GM19025 (cell line): ENCODE measurements at regions not wholly inside any gene's neighbourhood (a gene's known extent, or its start where the extent isn't known, plus 50 kb on each side); places are given as distances from the start of the nearest gene placed in this dataset.

ENCODE experiments used
- ATAC-seq: cut with Tn5 transposase; IDR thresholded peaks from one replicate; pipeline ENCODE4 v1.9.1; 2021; ENCODE audit warnings: mild to moderate bottlenecking, low read depth, moderate library complexity; ENCODE audit not compliant: unreplicated experiment

- no peak for ATAC-seq
Observed at GRCh38 chr5:133882846-133883245, 85.6 kb downstream of the C5orf15 start.

GRCh38 chr5:133882389-133882695 lies 86.1 kb downstream of the C5orf15 start:
- ATAC-seq: no peak

GRCh38 chr5:133881576-133882388 lies 86.6 kb downstream of the C5orf15 start:
- ATAC-seq: no peak

- no peak for ATAC-seq
Observed at GRCh38 chr5:133878236-133878555, 90.2 kb downstream of the C5orf15 start.

DNA sequence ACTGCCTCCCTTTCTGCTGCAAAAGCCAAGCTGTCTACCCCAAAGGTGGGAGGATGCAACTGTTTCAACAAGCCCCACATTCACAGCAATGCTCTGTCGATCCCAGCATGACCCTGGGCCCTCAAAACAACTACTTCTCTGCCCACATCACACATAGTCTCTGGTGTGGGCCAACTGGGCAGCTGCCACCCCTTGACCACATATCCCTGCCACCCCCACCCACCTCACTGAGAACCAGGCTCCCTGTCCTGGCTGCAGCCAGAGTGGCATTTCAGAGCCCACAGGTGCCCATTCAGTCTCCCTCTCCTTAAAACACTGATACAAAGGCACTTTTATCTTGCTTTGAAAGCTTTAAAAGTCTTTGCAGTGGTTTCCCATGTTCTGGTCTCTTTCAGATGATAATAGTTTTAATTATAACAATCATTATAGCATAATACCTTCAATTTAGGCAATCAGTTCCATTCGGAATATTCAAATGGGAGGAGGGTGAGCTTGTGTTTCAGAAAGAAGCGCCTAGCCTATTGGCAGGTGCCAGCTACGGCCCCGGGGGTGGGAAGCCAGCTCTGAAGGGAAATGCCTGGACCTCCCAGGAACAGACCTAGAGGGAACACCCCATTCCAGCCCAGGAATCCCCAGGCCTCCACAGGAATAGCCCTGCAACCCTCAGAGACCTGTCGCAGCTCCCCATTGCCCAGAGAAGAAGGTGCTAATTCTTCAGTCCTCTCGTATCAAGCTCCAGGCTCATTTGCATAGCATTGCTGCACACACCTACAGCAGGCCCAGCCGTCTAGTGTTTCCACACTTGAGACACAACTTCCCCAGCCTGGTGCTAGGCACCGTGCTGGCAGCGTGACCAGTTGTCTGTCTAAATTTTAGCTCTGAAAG lies 90.8 kb downstream of the C5orf15 start:
- no peak for ATAC-seq

DNA sequence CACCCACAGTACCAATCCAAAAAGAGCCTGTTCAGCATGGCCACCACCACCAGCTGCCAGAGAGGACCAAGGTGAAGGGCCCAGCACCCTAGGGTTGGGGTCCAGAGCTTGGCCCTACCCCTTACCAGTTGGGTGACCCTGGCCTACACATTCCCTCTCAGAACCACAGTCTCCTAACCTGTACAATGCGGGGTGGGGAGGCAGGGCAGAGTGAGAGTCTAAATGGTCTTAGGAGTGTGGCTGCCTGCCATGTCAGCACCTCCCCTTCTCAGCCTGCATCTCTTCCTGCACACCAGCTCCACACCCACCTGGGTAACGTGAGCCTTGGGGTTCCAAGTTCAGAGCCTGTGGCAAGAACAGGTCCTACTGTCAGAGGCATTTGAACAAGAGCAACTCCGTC lies 92.2 kb downstream of the C5orf15 start:
- no peak for ATAC-seq

- ATAC-seq: no peak
Observed at GRCh38 chr5:133875179-133875578, 93.2 kb downstream of the C5orf15 start.

GRCh38 chr5:133873449-133873848 lies 95.0 kb downstream of the C5orf15 start:
- no peak for ATAC-seq

DNA sequence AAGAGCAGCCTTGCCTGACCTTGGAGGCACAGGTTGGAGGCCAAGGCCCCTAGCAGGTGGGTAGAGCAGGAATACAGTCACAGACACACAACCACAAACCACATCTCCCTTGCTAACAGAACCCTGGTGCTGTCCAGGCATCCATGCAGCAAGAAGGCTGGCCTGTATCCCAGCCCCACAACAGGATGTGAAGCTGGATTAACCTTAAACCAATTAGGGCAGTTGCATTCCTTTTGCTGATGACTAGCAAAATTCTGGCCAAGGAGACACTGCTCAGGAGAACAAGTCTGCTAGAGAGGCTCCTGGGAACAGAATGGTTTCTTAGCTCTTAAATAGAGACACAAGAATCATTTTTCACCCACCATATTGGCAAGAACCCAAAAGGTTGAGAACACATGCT lies 97.8 kb downstream of the C5orf15 start:
- ATAC-seq: no peak

DNA sequence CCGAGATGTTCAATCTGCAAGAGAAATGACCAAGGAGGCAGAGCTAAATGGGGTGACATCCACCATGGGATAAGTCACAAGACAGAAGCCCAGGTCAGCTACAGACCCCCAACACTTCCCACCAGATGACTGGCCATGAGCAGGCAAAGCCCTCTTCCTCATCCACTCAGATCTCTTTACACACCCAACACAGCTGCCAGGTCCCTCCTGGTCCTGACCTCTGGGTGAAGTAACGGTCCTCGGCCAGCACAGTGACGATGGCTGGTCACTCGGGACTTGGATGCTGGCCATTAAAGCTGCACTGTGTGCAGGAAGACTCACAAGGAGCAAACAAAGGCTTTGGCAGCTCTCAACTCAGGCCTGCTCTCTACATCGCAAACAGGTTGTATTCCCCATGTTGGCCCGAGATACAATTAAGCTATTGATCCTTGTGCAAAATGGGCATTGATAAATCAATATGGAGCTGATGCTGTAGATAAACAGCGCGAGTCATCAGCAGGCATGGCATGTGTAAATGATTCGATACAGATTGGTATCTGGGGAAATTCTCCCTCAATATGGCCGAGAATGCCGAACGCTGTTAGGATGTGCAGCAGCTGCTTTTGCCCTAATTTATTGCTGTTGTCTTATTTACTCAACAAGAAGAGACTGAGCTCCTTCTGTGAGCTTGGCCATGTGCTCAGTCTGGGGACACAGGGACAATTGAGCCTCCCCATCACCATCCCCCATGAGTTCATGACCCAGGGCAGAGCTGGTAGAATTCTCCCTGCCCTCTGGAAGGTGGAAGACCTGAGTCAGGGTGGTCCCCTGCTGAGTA lies 98.7 kb downstream of the C5orf15 start:
- no peak for ATAC-seq

GRCh38 chr5:133868946-133869518 lies 99.4 kb downstream of the C5orf15 start:
- ATAC-seq: no peak

DNA sequence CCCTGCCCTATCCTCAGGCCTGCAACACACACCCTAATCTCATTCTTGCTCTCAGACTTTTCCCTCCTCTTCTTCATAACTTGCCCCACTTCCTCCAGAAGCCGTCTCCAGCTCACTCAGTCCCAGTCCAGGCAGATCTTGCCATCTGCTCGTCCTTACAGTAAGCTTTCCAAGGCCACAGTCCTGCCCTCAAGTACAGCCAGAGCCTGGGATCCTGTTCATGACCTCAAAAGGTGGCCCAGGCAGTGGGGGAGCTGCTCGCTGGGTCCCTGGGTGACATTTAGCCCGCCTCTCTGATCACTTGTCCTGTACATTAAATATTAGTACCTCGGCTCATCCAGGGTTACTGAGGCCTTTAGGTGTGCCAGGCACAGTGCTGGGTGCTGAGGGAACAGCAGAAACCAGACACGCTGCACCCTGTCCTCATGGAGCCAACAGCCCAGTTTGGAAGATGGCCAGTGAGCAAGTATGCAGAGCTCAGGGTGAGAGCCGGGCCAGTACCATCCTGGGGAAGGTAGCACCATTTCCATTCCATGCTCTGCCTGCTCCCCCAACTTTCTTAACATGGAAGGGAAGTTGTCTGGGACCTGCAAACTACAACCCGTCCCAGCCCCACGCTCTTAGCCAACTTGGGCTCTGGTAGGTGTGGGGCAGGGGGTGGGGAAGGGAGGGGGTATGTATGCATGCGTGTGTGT lies 100.4 kb downstream of the C5orf15 start:
- no peak for ATAC-seq

DNA sequence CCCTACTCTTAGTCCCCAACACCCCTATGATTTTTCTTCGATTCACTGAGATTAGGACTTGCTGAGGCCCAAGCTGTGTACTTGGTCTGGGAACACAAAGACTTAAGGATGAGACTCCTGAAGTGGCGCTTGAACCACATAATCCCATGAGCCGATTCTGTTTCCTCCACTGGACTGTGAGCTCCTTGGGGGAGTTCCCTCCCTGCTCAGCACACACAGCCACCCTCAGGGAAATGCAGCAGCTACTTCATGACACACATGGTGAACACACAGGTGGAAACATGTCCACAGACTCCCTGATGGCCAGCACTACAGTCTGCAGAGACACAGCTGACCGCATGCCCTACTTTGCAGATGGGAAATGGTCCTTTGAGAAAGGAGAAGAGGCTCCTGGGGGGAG lies 101.1 kb downstream of the C5orf15 start:
- no peak for ATAC-seq

DNA sequence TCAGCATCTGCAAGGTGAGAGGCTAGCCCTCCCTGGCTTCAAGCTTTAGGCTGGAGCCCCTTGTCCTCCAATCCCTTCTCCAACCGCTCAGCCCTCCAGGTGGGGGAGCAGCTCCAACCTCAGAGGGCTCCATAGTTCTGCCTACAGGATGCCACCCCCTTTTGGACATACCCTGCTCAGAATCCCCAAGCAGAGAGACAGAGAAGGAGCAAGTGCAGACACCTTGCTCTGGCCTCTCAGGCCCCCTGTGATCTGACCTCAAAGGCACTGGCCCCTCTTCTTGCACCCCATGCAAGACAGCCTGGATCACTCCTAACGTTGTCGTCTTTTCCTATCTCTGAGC lies 101.6 kb downstream of the C5orf15 start:
- ATAC-seq: no peak

GRCh38 chr5:133866160-133866902 lies 102.1 kb downstream of the C5orf15 start:
- no peak for ATAC-seq

- ATAC-seq: no peak
Observed at GRCh38 chr5:133865113-133865512, 103.3 kb downstream of the C5orf15 start.

- ATAC-seq: no peak
Observed at GRCh38 chr5:133864711-133865110, 103.7 kb downstream of the C5orf15 start.

- no peak for ATAC-seq
Observed at GRCh38 chr5:133863857-133864585, 104.4 kb downstream of the C5orf15 start.

DNA sequence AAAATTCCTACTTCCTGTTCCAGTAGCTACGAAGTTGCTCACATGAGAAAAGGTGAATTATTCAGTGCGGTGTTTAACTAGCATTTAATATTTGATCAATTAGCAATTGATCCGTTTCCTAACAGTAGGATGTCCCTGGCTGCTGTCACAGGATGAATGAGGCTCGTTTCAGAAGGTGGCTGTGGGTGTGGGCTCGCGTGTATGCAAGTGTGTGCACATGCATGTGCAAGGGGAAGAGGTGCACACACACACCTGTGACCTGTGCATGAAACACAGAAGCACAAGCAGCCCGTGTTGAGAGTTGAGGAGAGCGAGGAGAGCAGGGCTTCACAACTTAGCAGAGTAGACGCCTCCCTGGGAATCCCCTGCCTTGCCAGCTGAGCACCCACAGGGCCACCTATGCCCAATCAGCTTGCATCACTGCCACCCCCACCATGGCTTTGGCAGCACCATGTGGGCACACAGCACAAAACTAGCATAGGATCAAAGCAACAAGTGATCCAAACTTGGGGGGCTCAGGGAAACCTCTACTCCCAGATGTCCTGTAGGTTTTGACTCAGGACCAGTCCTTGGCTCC lies 107.2 kb downstream of the C5orf15 start:
- peak; percentile 64 for ATAC-seq
